ENCODE measurements at regions not wholly inside any gene's neighbourhood (a gene's known extent, or its start where the extent isn't known, plus 50 kb on each side); places are given as distances from the start of the nearest gene placed in this dataset.
"Not testable (repeated sequence)": the region's sequence is repeated elsewhere in the genome, so short reads cannot be mapped to it uniquely, and the experiment has no call there.

DNA sequence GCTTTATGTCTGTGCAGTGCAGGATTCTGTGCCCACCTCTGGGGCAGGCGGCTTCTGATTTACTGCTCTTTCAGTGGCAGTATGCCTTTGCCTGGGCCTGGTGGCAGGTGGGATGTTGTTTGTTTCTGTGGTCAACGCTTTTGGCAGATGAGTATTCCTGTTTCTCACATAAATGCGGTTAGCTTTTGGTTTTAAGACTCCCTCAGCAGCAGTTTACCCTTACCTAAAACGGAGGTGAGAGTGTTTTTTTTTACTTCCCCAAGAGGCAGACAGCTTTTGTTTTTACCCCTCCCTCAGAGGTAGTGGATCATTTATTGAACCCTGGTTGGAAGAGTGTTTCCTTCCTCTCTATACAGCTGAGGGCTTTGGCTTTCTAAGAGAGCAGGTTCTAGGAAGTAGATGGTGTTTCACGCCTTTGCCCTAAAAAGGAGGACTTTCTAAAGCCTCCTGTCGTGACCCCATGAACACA, 134.1 kb upstream of the PLSCR5 start:
- DNase-seq, result no peak

DNA sequence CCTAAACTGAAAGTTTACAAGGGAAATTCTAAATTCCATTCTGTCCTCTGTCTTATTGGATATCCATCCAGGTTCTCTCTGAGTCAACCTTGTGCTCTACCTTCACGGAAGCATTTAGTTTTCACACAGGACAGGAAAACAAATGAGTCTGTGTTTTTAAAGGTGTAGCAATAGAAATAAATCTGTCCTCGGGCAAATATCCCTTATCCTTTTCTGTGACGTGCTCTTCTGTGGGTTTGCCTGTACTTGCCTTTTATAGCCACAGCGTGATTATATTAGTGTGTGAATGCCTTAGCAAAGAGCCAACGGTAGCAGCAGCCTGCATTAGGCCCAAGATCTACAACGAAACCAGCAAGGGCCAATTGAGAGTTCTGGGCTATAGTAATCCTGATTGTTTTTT, 127.2 kb upstream of the PLSCR5 start:
- DNase-seq, result no peak

- DNase-seq, result no peak
These were observed 110.0 kb upstream of the PLSCR5 start for GRCh38 chr3:146715170-146715569.

DNA sequence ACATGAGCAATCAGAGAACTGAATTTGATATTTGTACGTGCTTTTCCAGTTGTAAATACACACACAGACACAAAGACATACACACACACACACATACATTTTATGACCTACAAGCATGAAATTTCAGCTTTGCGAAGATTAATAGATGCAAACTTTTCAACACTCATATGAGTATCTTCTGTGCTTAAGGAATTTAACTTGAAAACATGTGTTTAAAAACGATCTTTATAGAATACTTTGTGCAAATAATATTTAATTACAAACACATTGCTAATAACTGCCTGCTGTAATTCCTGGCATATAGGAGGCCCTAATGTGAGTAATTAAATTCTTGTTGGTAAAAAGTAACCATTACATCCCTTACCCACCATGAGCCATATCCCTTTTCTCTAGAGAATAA, 107.7 kb upstream of the PLSCR5 start:
- DNase-seq, result no peak

- DNase-seq, result no peak
These were observed 104.8 kb upstream of the PLSCR5 start for GRCh38 chr3:146709969-146710368.

DNA sequence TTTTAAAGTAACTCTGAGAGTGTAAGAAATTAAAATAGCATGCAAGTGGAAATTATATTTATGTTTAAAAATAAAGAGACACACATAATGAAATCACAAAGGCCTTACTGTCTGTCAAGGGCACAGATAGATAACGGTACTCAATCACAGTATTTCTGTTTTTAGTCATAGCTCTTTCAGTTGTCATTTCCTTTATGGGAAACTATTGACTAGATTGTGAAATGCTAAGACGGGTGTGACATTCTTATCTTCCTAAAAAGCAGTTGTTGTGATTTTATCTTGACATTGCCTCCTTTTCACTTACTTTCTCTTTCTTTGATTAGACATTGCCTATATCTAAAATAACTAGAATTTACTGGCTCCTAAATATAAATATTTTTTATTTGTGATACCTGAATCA, 100.1 kb upstream of the PLSCR5 start:
- no peak for DNase-seq

GRCh38 chr3:146702237-146702636, 97.1 kb upstream of the PLSCR5 start:
- no peak for DNase-seq

DNA sequence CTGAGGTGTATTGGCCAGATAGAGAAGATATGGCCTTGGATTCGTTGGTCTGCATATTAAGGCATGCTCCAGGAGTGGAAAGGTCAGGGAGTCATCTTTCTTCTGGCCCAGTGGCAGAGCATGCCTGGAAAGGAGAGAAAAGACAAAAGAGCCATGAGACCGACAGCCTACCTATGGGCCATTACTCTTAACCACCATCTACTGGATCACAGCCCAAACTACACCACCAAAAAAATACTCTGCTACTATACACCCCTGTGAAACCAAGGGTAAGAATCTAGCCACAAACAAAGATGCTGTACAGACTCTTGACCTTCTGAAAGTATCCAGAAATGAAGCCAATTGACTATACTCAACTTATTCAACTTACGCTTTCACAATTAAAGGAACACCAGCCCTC, 96.1 kb upstream of the PLSCR5 start:
- no peak for DNase-seq

DNA sequence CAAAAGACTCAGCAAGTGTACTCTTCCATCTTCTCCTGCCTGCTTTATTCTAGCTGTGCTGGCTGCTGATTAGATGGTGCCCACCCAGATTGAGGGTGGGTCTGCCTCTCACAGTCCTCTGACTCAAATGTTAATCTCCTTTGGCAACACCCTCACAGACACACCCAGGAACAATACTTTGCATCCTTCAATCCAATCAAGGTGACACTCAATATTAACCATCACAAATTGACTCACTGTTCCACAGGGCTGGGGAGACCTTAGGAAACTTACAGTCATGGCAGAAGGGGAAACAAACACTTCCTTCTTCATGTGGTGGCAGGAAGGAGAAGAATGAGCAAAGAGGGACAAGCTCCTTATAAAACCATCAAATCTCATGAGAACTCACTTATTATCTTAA, 94.9 kb upstream of the PLSCR5 start:
- DNase-seq, result not testable (repeated sequence)

GRCh38 chr3:146692254-146692653, 87.1 kb upstream of the PLSCR5 start:
- no peak for DNase-seq

DNA sequence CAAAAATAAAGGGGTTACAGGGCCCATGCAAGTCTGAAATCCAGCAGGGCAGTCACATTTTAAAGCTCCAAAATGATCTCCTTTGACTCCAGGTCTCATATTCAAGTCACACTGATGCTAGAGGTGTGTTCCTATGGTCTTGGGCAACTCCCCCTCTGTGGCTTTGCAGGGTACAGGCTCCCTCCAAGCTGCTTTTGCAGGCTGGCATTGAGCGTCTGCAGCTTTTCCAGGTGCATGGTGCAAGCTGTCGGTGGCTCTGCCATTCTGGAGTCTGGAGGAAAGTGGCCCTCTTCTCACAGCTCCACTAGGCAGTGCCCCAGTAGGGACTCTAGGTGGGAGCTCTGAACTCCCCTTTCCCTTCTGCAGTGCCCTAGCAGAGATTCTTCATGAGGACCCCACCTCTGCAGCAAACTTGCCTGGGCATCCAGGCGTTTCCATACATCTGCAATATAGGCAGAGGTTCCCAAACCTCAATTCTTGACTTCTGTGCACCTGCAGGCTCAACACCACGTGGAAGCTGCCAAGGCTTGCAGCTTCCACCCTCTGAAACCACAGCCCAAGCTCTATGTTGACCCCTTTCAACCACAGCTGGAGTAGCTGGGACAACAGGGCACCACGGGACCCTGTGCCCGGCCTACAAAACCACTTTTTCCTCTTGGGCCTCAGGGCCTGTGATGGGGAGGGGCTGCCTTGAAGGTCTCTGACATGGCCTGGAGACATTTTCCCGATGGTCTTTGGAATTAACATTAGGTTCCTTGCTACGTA, 80.1 kb upstream of the PLSCR5 start:
- DNase-seq, result no peak

- DNase-seq, result no peak
These were observed 77.0 kb upstream of the PLSCR5 start for GRCh38 chr3:146682171-146682570.

DNA sequence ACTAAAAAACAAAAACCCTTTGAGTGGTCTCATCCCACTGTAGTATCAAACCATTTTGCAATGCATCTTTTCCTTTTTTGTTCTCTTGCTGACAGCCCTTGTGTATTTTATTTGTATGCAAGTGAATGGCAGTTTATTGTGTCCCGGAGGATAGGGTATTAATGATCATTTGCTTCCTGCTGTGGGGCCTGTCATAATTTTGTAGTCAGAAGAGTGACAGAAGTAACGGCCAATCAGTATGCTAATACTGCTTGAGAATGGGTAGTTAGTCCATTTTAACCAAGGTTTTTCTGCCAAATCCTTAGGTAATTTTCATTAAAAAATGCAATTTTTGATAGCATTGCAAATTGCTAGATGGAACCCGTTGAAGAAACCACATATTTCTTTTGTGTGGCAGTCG, 75.5 kb upstream of the PLSCR5 start:
- DNase-seq, result no peak

GRCh38 chr3:146679995-146680394, 74.8 kb upstream of the PLSCR5 start:
- DNase-seq, result no peak

GRCh38 chr3:146679191-146679590, 74.0 kb upstream of the PLSCR5 start:
- DNase-seq, result no peak

DNA sequence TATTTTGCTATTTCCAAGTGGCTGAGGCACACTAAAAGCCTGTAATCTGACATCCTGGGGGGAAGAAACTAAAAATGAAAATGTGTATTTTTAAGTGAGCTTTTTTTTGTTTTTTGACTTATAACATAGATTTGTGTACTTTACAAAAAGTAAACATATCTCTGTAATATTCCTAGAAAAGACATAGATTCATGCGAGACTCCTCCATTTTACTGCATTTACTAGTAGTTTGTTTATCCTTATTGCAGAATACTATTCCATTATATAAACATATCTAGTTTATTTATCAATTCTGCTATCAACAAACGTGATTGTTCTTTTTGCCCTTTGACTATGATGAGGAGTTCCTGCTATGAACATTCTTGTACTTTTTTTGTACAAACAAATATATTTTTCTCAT, 67.8 kb upstream of the PLSCR5 start:
- DNase-seq, result no peak

DNA sequence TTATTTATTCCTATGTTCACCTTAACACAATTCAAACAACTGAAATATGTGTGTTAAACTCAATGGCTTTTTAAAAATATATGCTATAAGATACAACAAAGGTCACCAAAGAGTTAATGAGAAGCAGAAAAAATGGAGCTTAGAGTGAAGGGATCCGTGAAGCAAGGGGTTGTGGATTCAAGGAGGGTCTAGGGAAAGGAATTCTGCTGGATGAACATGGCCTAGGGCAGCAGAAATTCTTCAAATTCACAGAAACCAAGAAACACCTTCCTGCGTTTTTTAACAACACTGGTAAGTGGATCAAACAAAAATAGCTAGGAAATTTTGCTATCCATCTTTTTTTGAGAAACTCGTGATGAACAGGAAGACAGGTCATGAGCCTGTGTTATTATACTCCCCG, 59.3 kb upstream of the PLSCR5 start:
- no peak for DNase-seq

GRCh38 chr3:146658841-146659240, 53.7 kb upstream of the PLSCR5 start:
- no peak for DNase-seq

- no peak for DNase-seq
These were observed 50.3 kb upstream of the PLSCR5 start for GRCh38 chr3:146655333-146655996.
